H9 (cell line): ENCODE measurements at regions not wholly inside any gene's neighbourhood (a gene's known extent, or its start where the extent isn't known, plus 50 kb on each side); places are given as distances from the start of the nearest gene placed in this dataset.

Source experiments
- DNase-seq: peaks from one replicate; pipeline ENCODE4 v3.0.0-alpha.2; 2017
- H2AFZ ChIP-seq: one replicate; pipeline ENCODE4 v1.6.1; 2013; ENCODE audit warnings: mild to moderate bottlenecking, low read length, control low read depth, moderate library complexity
- H2AK5ac ChIP-seq: 2 replicates; pipeline ENCODE4 v1.6.1; 2013; ENCODE audit warnings: low read length, control low read depth, mixed read lengths; ENCODE audit not compliant: insufficient read length
- H2BK120ac ChIP-seq: one replicate; pipeline ENCODE4 v1.6.1; 2013; ENCODE audit warnings: low read depth, mild to moderate bottlenecking, low read length, control low read depth, inconsistent platforms; ENCODE audit not compliant: poor library complexity, severe bottlenecking
- H2BK12ac ChIP-seq: 2 replicates; pipeline ENCODE4 v1.6.1; 2013; ENCODE audit warnings: low read length, control low read depth, mixed read lengths, low read depth; ENCODE audit not compliant: insufficient read length
- H2BK15ac ChIP-seq: 2 replicates; pipeline ENCODE4 v1.6.1; 2013; ENCODE audit warnings: low read depth, low read length, control low read depth
- H2BK20ac ChIP-seq: one replicate; pipeline ENCODE4 v1.6.1; 2013; ENCODE audit warnings: low read depth, mild to moderate bottlenecking, low read length, control low read depth, inconsistent platforms; ENCODE audit not compliant: poor library complexity, severe bottlenecking
- H2BK5ac ChIP-seq: 2 replicates; pipeline ENCODE4 v1.6.1; 2013; ENCODE audit warnings: low read length, control low read depth, mixed read lengths; ENCODE audit not compliant: insufficient read length
- H3K14ac ChIP-seq: 2 replicates; pipeline ENCODE4 v1.6.1; 2013; ENCODE audit warnings: low read length, control low read depth; ENCODE audit not compliant: insufficient read depth
- H3K18ac ChIP-seq: 2 replicates; pipeline ENCODE4 v1.6.1; 2013; ENCODE audit warnings: low read depth, mild to moderate bottlenecking, mixed read lengths, low read length, control low read depth; ENCODE audit not compliant: insufficient read length
- H3K23ac ChIP-seq: 2 replicates; pipeline ENCODE4 v1.6.1; 2013; ENCODE audit warnings: low read length, control low read depth, mixed read lengths, low read depth; ENCODE audit not compliant: insufficient read length
- H3K23me2 ChIP-seq: 2 replicates; pipeline ENCODE4 v1.6.1; 2013; ENCODE audit warnings: low read depth, mild to moderate bottlenecking, mixed read lengths, low read length, control low read depth; ENCODE audit not compliant: insufficient read length, poor library complexity, severe bottlenecking
- H3K27ac ChIP-seq: 2 replicates; pipeline ENCODE4 v1.5.1; 2013; ENCODE audit warnings: low read length, control low read depth, mixed read lengths, low read depth; ENCODE audit not compliant: insufficient read length
- H3K27me3 ChIP-seq: 2 replicates; pipeline ENCODE4 v1.6.1; 2013; ENCODE audit warnings: low read length, control low read depth, inconsistent platforms; ENCODE audit not compliant: insufficient read depth
- H3K4ac ChIP-seq: 2 replicates; pipeline ENCODE4 v1.6.1; 2013; ENCODE audit warnings: low read depth, mild to moderate bottlenecking, control low read depth, inconsistent platforms, low read length, moderate library complexity
- H3K4me1 ChIP-seq: 2 replicates; pipeline ENCODE4 v1.6.1; 2013; ENCODE audit warnings: low read length, control low read depth, inconsistent platforms; ENCODE audit not compliant: insufficient read depth
- H3K4me2 ChIP-seq: 2 replicates; pipeline ENCODE4 v1.6.1; 2013; ENCODE audit warnings: low read length, control low read depth, mixed read lengths; ENCODE audit not compliant: insufficient read length, insufficient read depth
- H3K56ac ChIP-seq: 2 replicates; pipeline ENCODE4 v1.6.1; 2013; ENCODE audit warnings: low read depth, mild to moderate bottlenecking, mixed read lengths, low read length, control low read depth; ENCODE audit not compliant: insufficient read length
- H3K79me1 ChIP-seq: 2 replicates; pipeline ENCODE4 v1.6.1; 2013; ENCODE audit warnings: low read depth, mild to moderate bottlenecking, moderate library complexity, low read length, control low read depth, inconsistent platforms; ENCODE audit not compliant: insufficient read depth, poor library complexity, severe bottlenecking
- H3K79me2 ChIP-seq: 2 replicates; pipeline ENCODE4 v1.6.1; 2013; ENCODE audit warnings: low read length, control low read depth, inconsistent platforms; ENCODE audit not compliant: insufficient read depth
- H3K9ac ChIP-seq: 2 replicates; pipeline ENCODE4 v1.6.1; 2013; ENCODE audit warnings: low read length, control low read depth, mixed read lengths; ENCODE audit not compliant: insufficient read length; ENCODE audit errors: extremely low read depth
- H3K9me3 ChIP-seq: one replicate; pipeline ENCODE4 v1.6.1; 2013; ENCODE audit warnings: low read depth, low read length, inconsistent platforms; ENCODE audit not compliant: control insufficient read depth
- H3T11ph ChIP-seq: one replicate; pipeline ENCODE4 v1.6.1; 2013; ENCODE audit warnings: mild to moderate bottlenecking, low read length, control low read depth, inconsistent platforms
- H4K20me1 ChIP-seq: one replicate; pipeline ENCODE4 v1.6.1; 2013; ENCODE audit not compliant: control insufficient read depth, insufficient read length, insufficient read depth
- H4K5ac ChIP-seq: 2 replicates; pipeline ENCODE4 v1.6.1; 2013; ENCODE audit warnings: low read depth, mild to moderate bottlenecking, mixed read lengths, low read length, control low read depth; ENCODE audit not compliant: insufficient read length
- H4K8ac ChIP-seq: replicated peaks from 2 replicates; pipeline ENCODE4 v1.6.1; 2013; ENCODE audit warnings: low read length, control low read depth, mixed read lengths, low read depth; ENCODE audit not compliant: insufficient read length
- H4K91ac ChIP-seq: 2 replicates; pipeline ENCODE4 v1.6.1; 2013; ENCODE audit warnings: low read depth, mild to moderate bottlenecking, moderate library complexity, mixed read lengths, low read length, control low read depth; ENCODE audit not compliant: insufficient read length
- H3K27ac Mint-ChIP-seq, 3 experiments: 2 replicates in 2 of 3; 3 replicates in 1 of 3; pipeline ENCODE4 v1.8.0; 2020 to 2021; ENCODE audit warnings: mixed read lengths in 3 of 3, mild to moderate bottlenecking in 1 of 3, moderate library complexity in 1 of 3
- H3K27me3 Mint-ChIP-seq: 2 replicates; pipeline ENCODE4 v1.8.0; 2021; ENCODE audit warnings: low read depth, mild to moderate bottlenecking, moderate library complexity, mixed read lengths
- H3K36me3 Mint-ChIP-seq, 3 experiments: 2 replicates in 2 of 3; 3 replicates in 1 of 3; pipeline ENCODE4 v1.8.0; 2020 to 2021; ENCODE audit warnings: low read depth in 3 of 3, mixed read lengths in 3 of 3; ENCODE audit not compliant: insufficient read depth in 1 of 3
- H3K4me1 Mint-ChIP-seq, 2 experiments: 2 replicates each; pipeline ENCODE4 v1.8.0; 2020; ENCODE audit warnings: mixed read lengths in 2 of 2
- H3K4me3 Mint-ChIP-seq, 2 experiments: 2 replicates in 1 of 2; 3 replicates in 1 of 2; pipeline ENCODE4 v1.8.0; 2020 to 2021; ENCODE audit warnings: mild to moderate bottlenecking in 2 of 2, mixed read lengths in 2 of 2, moderate library complexity in 1 of 2
- H3K9me3 Mint-ChIP-seq, 2 experiments: 2 replicates in 1 of 2; 3 replicates in 1 of 2; pipeline ENCODE4 v1.8.0; 2020; ENCODE audit warnings: mild to moderate bottlenecking in 2 of 2, mixed read lengths in 2 of 2, moderate library complexity in 1 of 2
- CTCF ChIP-seq: fragments of 200-600 bp; sonication (generic); conservative IDR thresholded peaks from 3 replicates; pipeline ENCODE4 v1.8.0; 2021; ENCODE audit warnings: antibody characterized with exemption, mild to moderate bottlenecking

DNA sequence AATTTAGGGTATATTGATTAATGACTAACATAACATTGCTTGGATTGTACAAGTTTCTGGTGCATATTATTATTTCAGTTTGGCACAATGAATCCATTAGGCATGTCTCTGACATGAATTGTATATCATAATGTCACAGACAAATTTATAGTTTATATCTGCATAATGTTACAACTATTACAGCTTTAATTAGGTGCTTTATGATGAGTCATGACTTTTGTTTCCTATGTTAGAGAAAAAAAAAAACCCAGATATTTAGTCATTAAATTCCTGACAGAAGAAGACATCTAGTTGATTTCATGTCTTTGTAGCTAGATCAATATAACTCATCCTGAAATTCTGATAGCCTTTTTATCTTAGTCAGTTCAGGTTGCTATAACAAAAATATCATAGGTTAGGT lies 385.7 kb upstream of the EPHA5 start:
- H3K4me1 Mint-ChIP-seq = no peaks in the 10 kb centered on the region
- H3K23me2 ChIP-seq = no peaks in the 10 kb centered on the region
- no peak for DNase-seq

More for the DNA sequence above, 385.7 kb upstream of the EPHA5 start:
- Histone ChIP-seq H3K79me1 (no peaks in the 10 kb centered on the region), H3K56ac (no peak overlapping the region), H3K4me2 (no peak overlapping the region), H4K8ac (no peak overlapping the region), H3K23ac (no peak overlapping the region), H3K4me1 (no peaks in the 10 kb centered on the region), H2BK20ac (no peak overlapping the region), H4K5ac (no peak overlapping the region), H3K9ac (no peak overlapping the region), H2AK5ac (no peak overlapping the region), H4K20me1 (no peaks in the 10 kb centered on the region), H2AFZ (no peak overlapping the region), H4K91ac (no peak overlapping the region), H3K18ac (no peak overlapping the region), H3T11ph (no peak overlapping the region), H2BK12ac (no peak overlapping the region), H2BK15ac (no peak overlapping the region), H3K27me3 (no peaks in the 10 kb centered on the region), H3K14ac (no peak overlapping the region), H2BK5ac (no peak overlapping the region), H3K27ac (no peak overlapping the region), H3K4ac (no peak overlapping the region), H2BK120ac (no peak overlapping the region), H3K9me3 (no peaks in the 10 kb centered on the region), H3K79me2 (no peaks in the 10 kb centered on the region)
- Mint-ChIP-seq H3K27ac (no peak overlapping the region; a peak in 1 of 7 replicates), H3K9me3 (peaks cover 0 to 3% of the 10 kb centered on the region in 2 experiments; a peak in 2 of 5 replicates), H3K36me3 (no peaks in the 10 kb centered on the region), H3K27me3 (no peaks in the 10 kb centered on the region), H3K4me3 (no peak overlapping the region)
- no peak for TF ChIP-seq CTCF
